ENCODE measurements at regions not wholly inside any gene's neighbourhood (a gene's known extent, or its start where the extent isn't known, plus 50 kb on each side); places are given as distances from the start of the nearest gene placed in this dataset.

DNA sequence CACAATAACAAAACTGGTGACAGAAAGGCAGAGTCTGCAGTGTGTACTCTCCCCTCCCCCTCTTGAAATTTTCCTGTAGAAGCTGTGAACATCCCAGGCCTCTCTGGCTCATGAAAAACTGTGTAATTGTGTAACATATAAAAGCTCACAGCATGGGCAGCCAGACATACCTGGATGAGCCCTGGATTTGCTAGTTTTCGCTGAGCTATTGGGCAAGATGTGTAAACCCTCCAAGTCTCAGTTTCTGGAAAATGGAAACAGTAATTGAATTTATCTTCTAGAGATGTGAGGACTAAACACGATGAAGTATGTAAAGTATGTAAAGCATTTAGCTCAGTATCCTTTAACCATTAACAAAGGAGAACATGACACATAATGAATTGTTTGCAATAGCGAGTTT, 143.2 kb upstream of the ANKH start:
- TF ChIP-seq GATA3 (IDR thresholded peaks at IDR 0.05; ENCODE audit: low read depth, low read length) (no peak), GATA2 (IDR thresholded peaks at IDR 0.05; ENCODE audit: low read depth, low read length) (no peak)

DNA sequence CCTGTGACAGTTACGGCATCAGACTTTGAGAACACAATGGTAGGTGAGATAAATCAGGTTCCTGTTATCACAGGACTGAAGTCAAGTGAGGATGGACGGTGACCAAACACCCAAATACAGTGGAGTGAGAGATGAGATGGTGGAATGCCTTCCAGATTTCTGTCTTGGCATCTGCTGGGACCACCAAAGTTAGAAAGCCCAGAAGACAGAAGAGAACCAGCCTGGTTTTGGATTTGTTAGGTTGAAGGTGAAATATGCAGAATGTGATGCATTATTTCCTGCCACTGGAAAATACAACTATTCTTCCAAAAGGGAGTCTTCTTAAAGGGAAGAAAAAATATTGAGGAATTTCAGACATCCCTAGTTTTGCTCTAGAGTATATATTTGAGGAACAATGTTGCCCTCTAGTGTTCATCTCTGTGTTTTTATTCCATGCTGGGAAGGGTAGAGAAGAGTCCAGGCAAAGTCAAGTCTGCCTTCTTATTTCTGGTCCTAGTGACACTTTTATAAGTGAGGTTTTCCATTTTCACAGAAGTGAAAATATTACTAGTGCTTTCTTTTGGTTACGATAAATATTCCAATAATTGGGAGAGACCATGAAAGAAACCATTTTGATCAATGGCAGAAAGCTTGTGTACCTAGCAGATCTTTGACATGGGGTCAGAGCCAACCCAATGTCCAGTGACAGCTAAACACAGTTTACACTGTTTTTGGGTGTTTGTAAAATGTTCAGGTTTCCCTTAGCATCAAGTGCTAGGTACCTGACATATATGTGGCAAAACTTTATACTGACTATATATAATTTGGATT, 142.3 kb upstream of the ANKH start:
- TF ChIP-seq GATA3 (IDR thresholded peaks at IDR 0.05; ENCODE audit: low read depth, low read length) (no peak), GATA2 (IDR thresholded peaks at IDR 0.05; ENCODE audit: low read depth, low read length) (no peak)

DNA sequence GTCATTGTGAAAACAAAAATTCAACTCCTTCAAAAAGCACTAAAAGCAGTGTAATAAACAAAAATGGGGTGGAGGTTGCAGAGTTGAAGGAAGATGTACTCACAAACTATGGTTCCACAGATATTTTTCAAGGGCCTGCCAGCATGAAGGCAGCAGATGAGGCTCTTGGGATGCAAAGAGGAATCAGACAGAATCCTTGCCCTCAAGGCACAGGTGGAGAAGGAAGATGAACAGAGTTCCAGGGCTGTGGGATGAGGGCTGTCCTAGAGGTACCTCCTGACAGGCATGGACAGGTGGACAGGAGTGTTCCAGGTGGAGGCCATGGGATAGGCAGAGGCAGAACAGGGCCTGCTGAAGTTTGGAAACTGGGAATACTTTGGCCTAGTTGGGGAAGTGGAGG, 140.5 kb upstream of the ANKH start:
- no peak for TF ChIP-seq GATA2 (IDR thresholded peaks at IDR 0.05; ENCODE audit: low read depth, low read length)
- TF ChIP-seq GATA3 (IDR thresholded peaks at IDR 0.05; ENCODE audit: low read depth, low read length): no peak

DNA sequence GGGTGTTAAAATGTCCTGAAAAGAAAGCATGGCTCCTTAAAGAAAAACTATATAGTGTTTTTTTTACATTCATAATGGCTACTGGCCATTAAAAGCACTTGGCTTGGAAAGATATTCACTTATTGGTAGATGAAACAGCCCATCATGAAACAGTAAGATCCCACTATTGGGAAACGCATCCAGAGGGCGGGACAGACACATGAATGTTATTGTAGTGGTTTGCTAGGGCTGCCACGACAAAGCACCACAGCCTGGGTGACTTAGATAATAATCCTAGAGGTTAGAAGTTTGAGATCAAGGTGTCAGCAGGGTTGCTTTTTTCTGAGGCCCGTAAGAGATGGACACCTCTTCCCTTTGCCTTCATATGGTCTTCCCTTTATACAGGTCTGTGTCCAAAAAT, 139.4 kb upstream of the ANKH start:
- TF ChIP-seq GATA2 (IDR thresholded peaks at IDR 0.05; ENCODE audit: low read depth, low read length) (no peak), GATA3 (IDR thresholded peaks at IDR 0.05; ENCODE audit: low read depth, low read length) (no peak)

DNA sequence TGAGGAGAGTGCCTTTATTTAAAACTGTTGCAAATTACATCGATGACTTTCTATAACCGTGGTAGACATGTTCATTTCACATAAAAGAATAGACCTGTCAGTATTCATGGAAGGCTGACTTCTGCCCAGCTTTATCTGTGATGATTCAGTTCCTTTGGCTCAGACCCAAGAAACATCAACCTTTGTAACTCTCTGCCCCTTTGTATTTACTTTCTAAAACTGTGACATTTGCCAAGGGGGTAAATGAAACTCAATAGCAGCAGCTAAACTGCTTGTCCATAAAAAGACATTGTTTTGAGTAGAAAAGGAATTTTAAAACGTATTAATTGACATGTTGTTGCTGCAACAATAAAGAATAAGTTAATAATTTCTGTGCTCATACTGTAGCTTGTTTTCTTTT, 137.8 kb upstream of the ANKH start:
- TF ChIP-seq GATA2 (IDR thresholded peaks at IDR 0.05; ENCODE audit: low read depth, low read length) (no peak), GATA3 (IDR thresholded peaks at IDR 0.05; ENCODE audit: low read depth, low read length) (no peak)

DNA sequence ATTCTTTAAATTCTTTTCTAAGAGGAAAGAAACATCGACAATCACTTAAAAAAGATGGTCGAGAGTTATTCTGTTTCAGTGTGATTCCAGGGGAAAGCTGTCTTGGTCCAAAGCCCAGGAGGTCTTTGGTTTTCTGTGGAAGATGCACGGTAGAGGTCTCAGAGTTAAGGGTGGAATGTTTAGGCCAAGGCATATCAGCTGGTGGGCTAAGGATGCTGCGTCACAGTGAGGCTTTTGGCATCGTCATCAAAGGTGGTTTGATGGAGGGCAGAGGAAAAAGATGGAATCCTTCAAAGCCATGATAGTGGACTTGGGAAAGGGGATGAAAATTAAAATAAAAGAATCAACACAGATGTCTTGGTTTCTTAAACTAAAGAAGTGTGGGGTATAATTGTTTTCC, 137.3 kb upstream of the ANKH start:
- TF ChIP-seq GATA3 (IDR thresholded peaks at IDR 0.05; ENCODE audit: low read depth, low read length) (no peak), GATA2 (IDR thresholded peaks at IDR 0.05; ENCODE audit: low read depth, low read length) (no peak)

DNA sequence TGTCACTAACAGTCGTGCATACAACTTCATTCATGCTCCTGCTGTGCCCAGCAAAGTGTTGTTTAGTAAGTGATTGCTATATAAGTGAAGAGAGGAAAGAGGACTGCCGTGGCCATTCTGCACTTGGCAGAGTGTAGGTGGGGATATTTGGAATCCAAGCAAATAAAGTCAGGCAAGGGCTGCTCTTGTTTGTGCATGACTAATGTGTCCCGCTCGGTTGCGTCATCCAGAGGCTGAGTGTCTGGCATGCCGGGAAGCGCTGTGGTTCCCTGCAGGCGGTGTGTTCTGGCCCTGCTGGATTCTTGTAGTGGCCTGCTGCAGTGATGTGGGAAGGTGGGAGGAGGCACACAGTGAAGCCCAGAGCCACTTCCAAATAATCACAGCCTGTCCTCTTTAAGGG, 136.9 kb upstream of the ANKH start:
- no peak for TF ChIP-seq GATA2 (IDR thresholded peaks at IDR 0.05; ENCODE audit: low read depth, low read length)
- TF ChIP-seq GATA3 (IDR thresholded peaks at IDR 0.05; ENCODE audit: low read depth, low read length): no peak

DNA sequence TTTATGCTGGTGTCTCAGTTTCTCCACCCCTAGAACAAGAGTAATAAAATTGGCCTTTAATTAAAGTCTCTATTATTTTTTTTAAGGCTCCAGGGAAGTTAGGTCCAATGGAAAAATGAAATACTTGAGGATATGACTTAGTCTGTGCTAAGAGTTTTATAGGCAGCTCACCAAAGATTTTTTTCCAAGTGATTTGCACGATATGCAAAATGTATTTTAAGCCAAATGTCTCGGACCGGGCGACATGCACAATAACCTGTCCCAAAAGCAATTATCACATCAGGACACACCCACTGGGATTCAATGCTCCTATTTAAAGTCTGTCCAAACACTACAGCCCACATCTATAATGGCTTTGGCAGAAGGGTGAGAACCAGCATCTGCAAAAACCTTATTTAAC, 136.1 kb upstream of the ANKH start:
- TF ChIP-seq GATA2 (IDR thresholded peaks at IDR 0.05; ENCODE audit: low read depth, low read length): no peak
- TF ChIP-seq GATA3 (IDR thresholded peaks at IDR 0.05; ENCODE audit: low read depth, low read length): no peak

DNA sequence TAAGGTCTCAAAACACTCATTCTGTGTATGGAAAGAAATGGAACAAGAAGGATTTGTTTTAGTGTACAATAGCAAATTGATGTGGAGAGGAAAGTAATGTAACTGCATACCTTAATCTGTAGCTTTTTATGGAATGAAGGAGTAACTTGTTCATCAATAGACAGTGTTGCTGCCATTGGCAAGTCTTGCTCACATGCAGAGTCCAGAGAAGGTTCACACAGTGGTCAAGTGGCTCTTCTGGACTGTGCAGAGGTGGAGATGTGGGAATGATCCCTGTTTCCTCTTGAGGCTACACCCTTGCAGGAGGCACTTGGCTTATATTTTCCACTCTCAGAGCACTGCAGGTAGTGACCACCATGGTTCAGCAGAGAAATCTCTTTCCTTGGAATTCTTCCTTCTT, 132.9 kb upstream of the ANKH start:
- TF ChIP-seq GATA2 (IDR thresholded peaks at IDR 0.05; ENCODE audit: low read depth, low read length): no peak
- no peak for TF ChIP-seq GATA3 (IDR thresholded peaks at IDR 0.05; ENCODE audit: low read depth, low read length)

DNA sequence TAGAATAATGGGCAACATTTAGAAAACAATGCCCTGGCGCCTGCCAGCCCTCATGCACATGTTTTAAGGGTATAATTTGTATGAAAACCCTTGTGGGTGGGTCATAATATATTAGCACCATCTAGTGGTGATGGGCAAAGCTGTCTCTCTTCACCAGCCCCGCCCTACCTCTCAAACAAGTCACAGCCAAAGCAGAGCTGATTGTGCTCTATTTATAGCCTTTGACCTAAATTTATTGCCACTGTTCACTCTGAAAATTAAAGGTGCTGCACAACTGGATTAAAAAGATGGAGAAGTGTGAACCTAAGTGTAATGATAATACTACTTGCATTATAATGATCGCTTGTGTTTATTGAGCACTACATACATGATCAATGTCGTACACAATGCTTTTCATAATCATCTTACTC, 131.9 kb upstream of the ANKH start:
- TF ChIP-seq GATA2 (IDR thresholded peaks at IDR 0.05; ENCODE audit: low read depth, low read length) (no peak), GATA3 (IDR thresholded peaks at IDR 0.05; ENCODE audit: low read depth, low read length) (no peak)

DNA sequence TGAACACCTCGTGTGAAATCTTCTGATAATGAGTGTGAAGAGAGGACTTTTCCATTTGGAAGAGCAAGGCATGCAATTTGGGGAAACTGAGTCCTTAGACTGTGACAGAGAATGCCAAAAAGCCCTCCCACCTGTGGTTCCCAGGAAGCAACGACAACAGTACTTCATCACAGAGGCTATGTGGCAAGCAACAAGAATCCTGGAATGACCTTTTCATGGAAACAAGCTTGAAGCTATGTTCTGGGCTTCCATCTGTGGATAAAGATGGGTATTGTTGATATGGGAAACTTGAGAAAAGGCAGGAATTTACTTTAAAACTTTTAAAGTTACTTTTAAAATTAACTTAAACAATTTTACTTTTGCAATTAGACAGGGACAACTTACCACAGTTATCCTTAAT, 131.2 kb upstream of the ANKH start:
- TF ChIP-seq GATA3 (IDR thresholded peaks at IDR 0.05; ENCODE audit: low read depth, low read length) (no peak), GATA2 (IDR thresholded peaks at IDR 0.05; ENCODE audit: low read depth, low read length) (no peak)

DNA sequence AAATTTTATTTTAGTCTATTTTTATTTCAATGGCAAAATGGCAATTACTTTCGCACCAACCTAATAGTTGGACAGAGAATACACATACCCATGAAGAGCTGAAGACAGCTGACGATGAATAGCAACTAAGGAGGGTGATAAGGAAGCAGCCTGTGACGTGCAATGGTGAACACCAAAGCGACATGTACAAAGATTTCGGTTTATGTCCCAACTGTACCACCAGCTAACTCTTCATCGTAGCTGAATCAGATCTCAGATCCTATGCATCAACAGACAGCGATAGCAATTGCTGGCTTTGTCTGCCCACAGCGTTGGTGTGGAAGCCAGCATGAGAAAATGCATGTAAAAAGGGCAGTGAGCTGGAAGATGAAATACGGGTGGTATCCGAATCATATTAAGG, 130.6 kb upstream of the ANKH start:
- TF ChIP-seq GATA2 (IDR thresholded peaks at IDR 0.05; ENCODE audit: low read depth, low read length): no peak
- no peak for TF ChIP-seq GATA3 (IDR thresholded peaks at IDR 0.05; ENCODE audit: low read depth, low read length)

DNA sequence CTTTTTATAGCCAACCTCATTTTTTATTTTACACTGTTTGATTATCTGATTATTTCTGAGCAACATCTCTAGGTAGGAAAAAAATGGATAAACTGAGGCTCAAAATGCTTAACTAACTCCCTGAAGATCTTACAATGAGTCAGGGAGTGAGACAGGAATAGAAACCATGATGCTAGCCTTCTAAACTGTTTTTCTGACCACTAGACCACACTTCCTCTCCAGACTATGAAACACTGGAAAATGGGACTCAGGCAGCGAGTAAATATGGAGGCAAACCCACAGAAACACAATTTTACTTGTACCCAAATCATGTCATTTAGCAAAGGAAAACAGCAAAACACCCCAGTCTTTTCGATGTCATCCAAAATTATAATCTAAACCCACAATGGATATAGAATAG, 129.9 kb upstream of the ANKH start:
- TF ChIP-seq GATA3 (IDR thresholded peaks at IDR 0.05; ENCODE audit: low read depth, low read length) (no peak), GATA2 (IDR thresholded peaks at IDR 0.05; ENCODE audit: low read depth, low read length) (no peak)

DNA sequence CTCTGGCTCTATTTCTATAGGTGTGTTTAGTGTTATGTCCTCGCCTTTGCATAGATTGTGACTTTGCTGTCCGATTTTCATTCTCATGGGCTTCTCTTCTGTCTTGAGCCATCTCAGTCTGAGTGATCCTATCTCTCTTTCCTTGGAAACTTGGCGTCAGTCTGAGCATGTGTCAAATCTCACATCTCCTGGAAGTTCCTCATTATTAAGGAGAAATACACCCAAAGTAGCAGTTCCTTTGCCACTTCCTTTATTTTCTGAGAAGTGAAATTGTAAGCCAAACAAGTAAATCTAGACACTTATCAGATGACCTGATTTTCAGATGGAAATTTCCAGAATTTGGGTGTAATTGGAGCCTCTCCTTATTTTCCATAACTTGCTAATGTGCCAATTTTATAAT, 126.9 kb upstream of the ANKH start:
- no peak for TF ChIP-seq GATA3 (IDR thresholded peaks at IDR 0.05; ENCODE audit: low read depth, low read length)

DNA sequence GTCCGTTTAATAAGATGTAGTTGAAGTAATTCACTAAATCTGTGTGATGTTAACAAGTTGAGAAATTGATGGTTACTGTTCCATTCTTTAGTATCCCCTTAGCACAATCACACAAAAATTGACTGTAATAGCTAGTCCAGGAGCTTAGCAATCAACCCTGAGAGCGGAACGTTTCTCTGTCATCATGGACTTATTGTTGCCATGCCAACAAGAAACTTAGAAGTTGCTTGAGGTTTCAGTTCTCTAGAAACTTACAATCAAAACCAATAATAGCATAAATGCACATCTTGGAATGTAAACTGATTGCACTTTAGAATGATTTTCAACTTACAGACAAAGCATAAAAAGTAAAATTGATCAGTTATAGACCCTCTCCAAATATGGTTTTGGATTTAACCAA, 125.4 kb upstream of the ANKH start:
- TF ChIP-seq GATA2 (IDR thresholded peaks at IDR 0.05; ENCODE audit: low read depth, low read length) (no peak), GATA3 (IDR thresholded peaks at IDR 0.05; ENCODE audit: low read depth, low read length) (no peak)

DNA sequence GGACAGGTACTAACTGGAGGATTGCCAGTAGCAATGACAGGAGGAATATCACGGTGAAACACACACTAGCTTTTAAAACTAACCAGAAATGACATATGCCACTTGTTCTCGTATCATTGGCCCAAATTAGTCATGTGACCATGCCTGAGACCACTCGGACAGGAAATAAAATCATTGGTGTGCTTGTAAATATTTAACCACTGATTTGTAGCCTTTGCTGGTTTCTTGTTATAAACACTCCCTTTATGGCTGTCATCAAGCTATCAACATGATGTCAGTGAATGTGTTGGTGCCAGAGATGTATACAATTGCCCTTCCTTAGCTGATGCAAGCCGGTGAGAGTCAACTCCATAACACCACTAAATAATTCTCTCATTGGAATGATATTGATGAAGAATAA, 123.7 kb upstream of the ANKH start:
- TF ChIP-seq GATA2 (IDR thresholded peaks at IDR 0.05; ENCODE audit: low read depth, low read length) (no peak), GATA3 (IDR thresholded peaks at IDR 0.05; ENCODE audit: low read depth, low read length) (no peak)
